NCI-H2227 treated with DMSO at 0.1 percent for 48 hours (cell line): ENCODE measurements at regions not wholly inside any gene's neighbourhood (a gene's known extent, or its start where the extent isn't known, plus 50 kb on each side); places are given as distances from the start of the nearest gene placed in this dataset.
"Not testable (repeated sequence)": the region's sequence is repeated elsewhere in the genome, so short reads cannot be mapped to it uniquely, and the experiment has no call there.

ENCODE experiments used
- DNase-seq: peaks from one replicate; lab custom pipeline; 2025; lab: John Stamatoyannopoulos, UW

GRCh38 chr10:33899578-33900531, 565.4 kb upstream of the NRP1 start:
- DNase-seq = no peak

- peak; percentile 48 for DNase-seq
Measured at GRCh38 chr10:33897291-33897752, 562.9 kb upstream of the NRP1 start.

- DNase-seq = no peak
Measured at GRCh38 chr10:33893506-33893905, 559.0 kb upstream of the NRP1 start.

GRCh38 chr10:33889371-33889770, 554.9 kb upstream of the NRP1 start:
- no peak for DNase-seq

GRCh38 chr10:33887188-33887587, 552.7 kb upstream of the NRP1 start:
- no peak for DNase-seq

GRCh38 chr10:33886299-33886698, 551.8 kb upstream of the NRP1 start:
- no peak for DNase-seq

- no peak for DNase-seq
Measured at GRCh38 chr10:33884604-33885003, 550.1 kb upstream of the NRP1 start.

- no peak for DNase-seq
Measured at GRCh38 chr10:33883881-33884280, 549.4 kb upstream of the NRP1 start.

GRCh38 chr10:33882996-33883395, 548.5 kb upstream of the NRP1 start:
- DNase-seq = no peak

GRCh38 chr10:33880291-33880690, 545.8 kb upstream of the NRP1 start:
- no peak for DNase-seq

- no peak for DNase-seq
Measured at GRCh38 chr10:33878238-33878786, 543.8 kb upstream of the NRP1 start.

- no peak for DNase-seq
Measured at GRCh38 chr10:33876584-33877400, 542.3 kb upstream of the NRP1 start.

GRCh38 chr10:33875924-33876583, 541.6 kb upstream of the NRP1 start:
- DNase-seq = no peak

GRCh38 chr10:33871061-33871956, 536.8 kb upstream of the NRP1 start:
- DNase-seq = no peak

GRCh38 chr10:33869481-33869880, 535.0 kb upstream of the NRP1 start:
- no peak for DNase-seq

- DNase-seq = no peak
Measured at GRCh38 chr10:33869028-33869427, 534.6 kb upstream of the NRP1 start.

- not testable (repeated sequence) for DNase-seq
Measured at GRCh38 chr10:33867199-33867789, 532.8 kb upstream of the NRP1 start.

GRCh38 chr10:33863352-33863751, 528.9 kb upstream of the NRP1 start:
- DNase-seq = no peak

GRCh38 chr10:33862536-33863105, 528.2 kb upstream of the NRP1 start:
- DNase-seq = no peak

- no peak for DNase-seq
Measured at GRCh38 chr10:33861833-33862232, 527.4 kb upstream of the NRP1 start.
